ENCODE measurements at regions not wholly inside any gene's neighbourhood (a gene's known extent, or its start where the extent isn't known, plus 50 kb on each side); places are given as distances from the start of the nearest gene placed in this dataset.

GRCh38 chr15:99440551-99441443 is 125.0 kb upstream of the MEF2A start:
- no peak for DNase-seq

GRCh38 chr15:99441444-99441800 is 124.4 kb upstream of the MEF2A start:
- no peak for DNase-seq

GRCh38 chr15:99441871-99442251 is 123.9 kb upstream of the MEF2A start:
- DNase-seq, result no peak

GRCh38 chr15:99442252-99442897 is 123.4 kb upstream of the MEF2A start:
- peak; percentile 87 for DNase-seq

- DNase-seq, result no peak
Measured at GRCh38 chr15:99443056-99443756, 122.6 kb upstream of the MEF2A start.

GRCh38 chr15:99443768-99444446 is 121.9 kb upstream of the MEF2A start:
- DNase-seq, result no peak

- DNase-seq, result no peak
Measured at GRCh38 chr15:99445272-99445850, 120.4 kb upstream of the MEF2A start.

GRCh38 chr15:99446565-99447496 is 119.0 kb upstream of the MEF2A start:
- no peak for DNase-seq

- no peak for DNase-seq
Measured at GRCh38 chr15:99447497-99448371, 118.0 kb upstream of the MEF2A start.

GRCh38 chr15:99449514-99449913 is 116.3 kb upstream of the MEF2A start:
- no peak for DNase-seq

GRCh38 chr15:99450896-99451358 is 114.9 kb upstream of the MEF2A start:
- DNase-seq, result no peak

GRCh38 chr15:99451484-99451883 is 114.3 kb upstream of the MEF2A start:
- DNase-seq, result no peak

GRCh38 chr15:99452010-99452409 is 113.8 kb upstream of the MEF2A start:
- DNase-seq, result no peak

- DNase-seq, result no peak
Measured at GRCh38 chr15:99452728-99453636, 112.8 kb upstream of the MEF2A start.

GRCh38 chr15:99453637-99454030 is 112.2 kb upstream of the MEF2A start:
- no peak for DNase-seq

GRCh38 chr15:99454107-99454809 is 111.5 kb upstream of the MEF2A start:
- no peak for DNase-seq

GRCh38 chr15:99454941-99455788 is 110.6 kb upstream of the MEF2A start:
- DNase-seq, result no peak
